GM06990 (cell line): ENCODE measurements at regions not wholly inside any gene's neighbourhood (a gene's known extent, or its start where the extent isn't known, plus 50 kb on each side); places are given as distances from the start of the nearest gene placed in this dataset.

Source experiments
- DNase-seq: peaks from one replicate; pipeline ENCODE4 v3.0.0-alpha.2; 2011; ENCODE audit not compliant: insufficient read length; ENCODE audit errors: extremely low read depth
- H3K27me3 ChIP-seq: replicated peaks from 2 replicates; pipeline ENCODE4 v1.6.0; 2011; ENCODE audit warnings: low read length; ENCODE audit not compliant: control insufficient read depth, insufficient read depth
- H3K36me3 ChIP-seq: 2 replicates; pipeline ENCODE4 v1.5.1; 2011; ENCODE audit warnings: low read length; ENCODE audit not compliant: control insufficient read depth, insufficient read depth
- H3K4me3 ChIP-seq: replicated peaks from 2 replicates; pipeline ENCODE4 v1.5.1; 2011; ENCODE audit warnings: low read depth, mild to moderate bottlenecking, control low read depth, low read length
- CTCF ChIP-seq: IDR thresholded peaks from 2 replicates; pipeline ENCODE4 v1.5.1; 2011; ENCODE audit warnings: low read length, control low read depth, mild to moderate bottlenecking, inconsistent platforms; ENCODE audit not compliant: insufficient read depth, poor library complexity, severe bottlenecking

GRCh38 chr1:221555689-221556433 is 186.0 kb downstream of the DUSP10 start:
- Histone ChIP-seq H3K27me3 (no peaks in the 10 kb centered on the region), H3K36me3 (no peaks in the 10 kb centered on the region), H3K4me3 (no peak overlapping the region)
- no peak for TF ChIP-seq CTCF
- DNase-seq: no peak

- H3K36me3 ChIP-seq: no peaks in the 10 kb centered on the region
- DNase-seq: no peak
- no peak overlapping the region for H3K4me3 ChIP-seq
- TF ChIP-seq CTCF: no peak
- no peaks in the 10 kb centered on the region for H3K27me3 ChIP-seq
Measured at GRCh38 chr1:221556435-221556834, 185.5 kb downstream of the DUSP10 start.

GRCh38 chr1:221557013-221557412 is 184.9 kb downstream of the DUSP10 start:
- H3K36me3 ChIP-seq: no peaks in the 10 kb centered on the region
- no peaks in the 10 kb centered on the region for H3K27me3 ChIP-seq
- H3K4me3 ChIP-seq: no peak overlapping the region
- DNase-seq: no peak
- no peak for TF ChIP-seq CTCF

GRCh38 chr1:221558396-221558795 is 183.5 kb downstream of the DUSP10 start:
- DNase-seq: no peak
- H3K4me3 ChIP-seq: no peak overlapping the region
- no peaks in the 10 kb centered on the region for H3K36me3 ChIP-seq
- H3K27me3 ChIP-seq: no peaks in the 10 kb centered on the region
- no peak for TF ChIP-seq CTCF

GRCh38 chr1:221559911-221560310 is 182.0 kb downstream of the DUSP10 start:
- DNase-seq: no peak
- Histone ChIP-seq H3K4me3 (no peak overlapping the region), H3K36me3 (no peaks in the 10 kb centered on the region), H3K27me3 (no peaks in the 10 kb centered on the region)
- no peak for TF ChIP-seq CTCF
